H1 (cell line): ENCODE measurements at regions not wholly inside any gene's neighbourhood (a gene's known extent, or its start where the extent isn't known, plus 50 kb on each side); places are given as distances from the start of the nearest gene placed in this dataset.

Experiments used
- CTCF ChIA-PET: fragments of 300-600 bp; sonication (Branson Sonifier 250); formaldehyde crosslinking; loops from one replicate; lab custom pipeline; 2021; ENCODE audit not compliant: partially characterized antibody; lab: Charles Lee
- POLR2A ChIA-PET: fragments of 300-600 bp; sonication (Branson Sonifier 250); formaldehyde crosslinking; loops from one replicate; lab custom pipeline; 2021; ENCODE audit warnings: inconsistent platforms; ENCODE audit not compliant: partially characterized antibody; lab: Charles Lee
- DNase-seq, 2 experiments: peaks; one replicate each; pipeline versions ENCODE4 v3.0.0 to v3.0.0-alpha.2; 2010 to 2022; ENCODE audit warnings: low spot score in 2 of 2, low read depth in 1 of 2, mixed read lengths in 1 of 2
- FAIRE-seq: peaks from 2 replicates; lab custom pipeline; 2011; peaks lifted over from hg19 to GRCh38; lab: Jason Lieb, UNC
- H2AFZ ChIP-seq: 2 replicates; pipeline ENCODE4 v1.8.1; 2012; ENCODE audit warnings: low read length, inconsistent platforms
- H2AK5ac ChIP-seq: 2 replicates; pipeline ENCODE4 v1.6.1; 2013; ENCODE audit warnings: low read depth, low read length
- H2BK120ac ChIP-seq: replicated peaks from 2 replicates; pipeline ENCODE3; 2013; ENCODE audit warnings: low read depth, low read length, inconsistent platforms
- H2BK12ac ChIP-seq: 2 replicates; pipeline ENCODE4 v1.6.1; 2013; ENCODE audit warnings: low read depth, low read length
- H2BK15ac ChIP-seq: 2 replicates; pipeline ENCODE4 v1.6.1; 2013; ENCODE audit warnings: low read length
- H2BK20ac ChIP-seq: 2 replicates; pipeline ENCODE4 v1.6.1; 2013; ENCODE audit warnings: low read length
- H2BK5ac ChIP-seq: 2 replicates; pipeline ENCODE4 v1.6.1; 2013; ENCODE audit warnings: low read depth, low read length
- H3K14ac ChIP-seq: 2 replicates; pipeline ENCODE4 v1.6.1; 2013; ENCODE audit warnings: inconsistent platforms; ENCODE audit not compliant: insufficient read length
- H3K18ac ChIP-seq: 2 replicates; pipeline ENCODE4 v1.6.1; 2013; ENCODE audit warnings: low read length; ENCODE audit errors: extremely low read depth
- H3K23ac ChIP-seq: 2 replicates; pipeline ENCODE4 v1.6.1; 2013; ENCODE audit warnings: inconsistent platforms; ENCODE audit not compliant: insufficient read length
- H3K23me2 ChIP-seq: 2 replicates; pipeline ENCODE4 v1.6.1; 2013; ENCODE audit warnings: low read depth, low read length
- H3K27ac ChIP-seq: 2 replicates; pipeline ENCODE4 v1.6.1; 2011; ENCODE audit warnings: low read depth, low read length, inconsistent platforms
- H3K27me3 ChIP-seq, 4 experiments: replicated peaks in 1 of 4; 1 replicate in 1 of 4; 2 replicates in 3 of 4; pipeline versions ENCODE4 v1.6.1 to v1.8.1; 2011 to 2013; ENCODE audit warnings: low read length in 3 of 4, mild to moderate bottlenecking in 3 of 4, inconsistent platforms in 2 of 4, mixed read lengths in 2 of 4, moderate library complexity in 1 of 4; ENCODE audit not compliant: control insufficient read depth in 3 of 4, insufficient read depth in 3 of 4; ENCODE audit errors: extremely low read depth in 1 of 4
- H3K36me3 ChIP-seq, 4 experiments: 2 replicates each; pipeline versions ENCODE4 v1.6.1 to v1.8.1; 2011 to 2013; ENCODE audit warnings: mild to moderate bottlenecking in 4 of 4, low read length in 3 of 4, moderate library complexity in 2 of 4, control low read depth in 1 of 4, inconsistent platforms in 1 of 4; ENCODE audit not compliant: insufficient read depth in 4 of 4, control insufficient read depth in 2 of 4
- H3K4ac ChIP-seq: replicated peaks from 2 replicates; pipeline ENCODE3; 2013; ENCODE audit warnings: low read length, low read depth, mixed read lengths, inconsistent platforms; ENCODE audit not compliant: insufficient read length
- H3K4me1 ChIP-seq, 4 experiments: replicated peaks in 1 of 4; 1 replicate in 1 of 4; 2 replicates in 3 of 4; pipeline versions ENCODE4 v1.6.1 to v1.8.1; 2011 to 2013; ENCODE audit warnings: low read length in 3 of 4, inconsistent platforms in 2 of 4, mixed read lengths in 1 of 4; ENCODE audit not compliant: insufficient read depth in 4 of 4, control insufficient read depth in 3 of 4
- H3K4me2 ChIP-seq, 2 experiments: 2 replicates each; pipeline versions ENCODE4 v1.6.1 to v1.8.1; 2011 to 2013; ENCODE audit warnings: low read depth in 2 of 2, low read length in 2 of 2, control low read depth in 1 of 2, inconsistent platforms in 1 of 2, mild to moderate bottlenecking in 1 of 2; ENCODE audit not compliant: insufficient read depth in 1 of 2
- H3K4me3 ChIP-seq, 4 experiments: fragments of 200-600, 300-600 bp in 1 of 4; sonication (generic), shearing (Covaris generic), sonication (Bioruptor Twin) in 1 of 4; 2 replicates each; pipeline versions ENCODE4 v1.5.1 to v1.8.1; 2011 to 2016; ENCODE audit warnings: low read length in 4 of 4, low read depth in 3 of 4, control low read depth in 2 of 4, inconsistent platforms in 2 of 4, mild to moderate bottlenecking in 2 of 4, mixed read lengths in 1 of 4, moderate library complexity in 1 of 4; ENCODE audit not compliant: insufficient read depth in 2 of 4; ENCODE audit errors: extremely low read depth in 1 of 4
- H3K56ac ChIP-seq: replicated peaks from 2 replicates; pipeline ENCODE3; 2013; ENCODE audit warnings: low read depth, mild to moderate bottlenecking, mixed read lengths, low read length, inconsistent platforms; ENCODE audit not compliant: insufficient read length
- H3K79me1 ChIP-seq: 2 replicates; pipeline ENCODE4 v1.6.1; 2013; ENCODE audit warnings: low read depth, low read length, control low read depth
- H3K79me2 ChIP-seq, 2 experiments: 2 replicates each; pipeline versions ENCODE4 v1.6.1 to v1.8.1; 2012 to 2013; ENCODE audit warnings: low read length in 2 of 2, mild to moderate bottlenecking in 2 of 2, inconsistent platforms in 1 of 2; ENCODE audit not compliant: insufficient read depth in 2 of 2, control insufficient read depth in 1 of 2
- H3K9ac ChIP-seq, 4 experiments: replicated peaks in 1 of 4; 1 replicate in 1 of 4; 2 replicates in 3 of 4; pipeline versions ENCODE4 v1.6.1 to v1.8.1; 2011 to 2013; ENCODE audit warnings: low read depth in 3 of 4, low read length in 3 of 4, control low read depth in 2 of 4, mild to moderate bottlenecking in 2 of 4, moderate library complexity in 2 of 4, inconsistent platforms in 1 of 4; ENCODE audit errors: extremely low read depth in 1 of 4
- H3K9me3 ChIP-seq, 2 experiments: 2 replicates each; pipeline versions ENCODE4 v1.6.1 to v1.8.1; 2012 to 2013; ENCODE audit warnings: mild to moderate bottlenecking in 2 of 2, moderate library complexity in 2 of 2, control low read depth in 1 of 2, inconsistent platforms in 1 of 2, low read depth in 1 of 2, low read length in 1 of 2, mixed read lengths in 1 of 2; ENCODE audit not compliant: insufficient read depth in 2 of 2
- H4K20me1 ChIP-seq, 2 experiments: replicated peaks in 1 of 2; 2 replicates each; pipeline versions ENCODE3 to v1.8.1; 2011 to 2013; ENCODE audit warnings: inconsistent platforms in 2 of 2, low read length in 2 of 2, mild to moderate bottlenecking in 1 of 2; ENCODE audit not compliant: insufficient read depth in 2 of 2, control insufficient read depth in 1 of 2
- H4K5ac ChIP-seq: 2 replicates; pipeline ENCODE4 v1.6.1; 2013; ENCODE audit warnings: low read length, low read depth, mixed read lengths, inconsistent platforms; ENCODE audit not compliant: insufficient read length
- H4K8ac ChIP-seq: 2 replicates; pipeline ENCODE4 v1.8.0; 2013; ENCODE audit warnings: mild to moderate bottlenecking, moderate library complexity, low read length, inconsistent platforms; ENCODE audit not compliant: insufficient read depth; ENCODE audit errors: extremely low read depth
- H4K91ac ChIP-seq: replicated peaks from 2 replicates; pipeline ENCODE3; 2013; ENCODE audit warnings: low read length, mixed read lengths, inconsistent platforms; ENCODE audit not compliant: insufficient read length
- JUND ChIP-seq: IDR thresholded peaks from 2 replicates; pipeline ENCODE4 v1.6.1; 2011; ENCODE audit warnings: mild to moderate bottlenecking, improper control_type of control experiment, low read length
- WGBS, 2 experiments: shearing (Covaris generic) in 1 of 2; methylation state at CpG; one replicate each; pipeline versions ENCODE4 v1.1.6 to v1.1.7; 2013 to 2015; ENCODE audit warnings: low lambda C conversion rate in 2 of 2, mixed read lengths in 2 of 2, inconsistent platforms in 1 of 2, low coverage in 1 of 2, missing lambda C conversion rate in 1 of 2; ENCODE audit not compliant: insufficient replicate concordance in 2 of 2, insufficient coverage in 1 of 2, insufficient read length in 1 of 2; ENCODE audit errors: extremely low coverage in 1 of 2, missing lambda C conversion rate in 1 of 2; 5-methylcytosine and 5-hydroxymethylcytosine counted together

DNA sequence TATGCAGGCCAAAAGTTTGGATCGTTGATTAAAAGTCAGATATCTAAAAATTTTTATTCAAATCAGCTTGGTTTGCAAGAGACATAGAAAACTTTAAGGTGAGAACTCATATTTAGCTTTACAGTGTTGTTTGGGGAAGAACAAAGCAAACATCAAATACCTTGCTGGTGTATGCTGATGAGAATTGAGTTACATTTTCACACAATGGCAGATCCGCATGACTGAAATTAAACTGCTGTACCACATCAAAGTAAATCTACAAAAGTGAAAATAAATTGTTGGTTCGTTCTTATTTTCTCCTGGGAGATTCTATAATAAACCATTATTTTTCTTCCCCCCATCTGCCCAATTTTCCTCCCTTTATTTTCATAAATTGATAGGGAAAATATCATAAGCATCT, 198.2 kb upstream of the PCSK5 start:
- TF ChIP-seq JUND, result no peak
- Histone ChIP-seq H3K23ac (no peak overlapping the region), H2BK5ac (no peak overlapping the region), H3K18ac (no peak overlapping the region), H2BK15ac (no peak overlapping the region), H3K4me1 (no peaks in the 10 kb centered on the region), H4K8ac (no peak overlapping the region), H4K20me1 (no peaks in the 10 kb centered on the region), H2BK12ac (no peak overlapping the region), H3K79me1 (no peaks in the 10 kb centered on the region), H3K56ac (no peak overlapping the region), H2BK20ac (no peak overlapping the region), H2BK120ac (no peak overlapping the region), H2AFZ (no peak overlapping the region), H3K9ac (no peak overlapping the region), H3K9me3 (no peaks in the 10 kb centered on the region), H3K36me3 (no peaks in the 10 kb centered on the region), H3K27ac (no peak overlapping the region), H3K4ac (no peak overlapping the region), H4K5ac (no peak overlapping the region), H3K23me2 (no peaks in the 10 kb centered on the region), H3K4me2 (no peak overlapping the region), H3K14ac (no peak overlapping the region), H4K91ac (no peak overlapping the region), H3K27me3 (no peaks in the 10 kb centered on the region), H3K4me3 (no peak overlapping the region), H2AK5ac (no peak overlapping the region), H3K79me2 (no peaks in the 10 kb centered on the region)
- POLR2A ChIA-PET, result no interaction called here
- FAIRE-seq (no peak), DNase-seq (no peak)
- WGBS, 2 experiments, result 90% methylated on average over 3 of the region's 3 CpGs; no CpG with 5 or more reads in 1 of the 2 experiments
- CTCF ChIA-PET, result no interaction called here
